ENCODE measurements at regions not wholly inside any gene's neighbourhood (a gene's known extent, or its start where the extent isn't known, plus 50 kb on each side); places are given as distances from the start of the nearest gene placed in this dataset.
A peak's percentile ranks its signal among the peaks of the same experiment; 100 is the strongest.

GRCh38 chr10:50993771-50994251, 80.5 kb upstream of the PRKG1 start:
- intact Hi-C loops (cut with DNase I; ENCODE audit: low total_unique reads): loop anchor here (10.0 kb wide), 1 partner anchor 1221 kb away; no protein-coding TSS in a partner anchor
- peak overlapping the region in 3 of 4 donors; percentile 2 to 89 (median 69) for H3K4me3 ChIP-seq
- in situ Hi-C loops (cut with MboI; ENCODE audit: low pct_ligation_motif_present in 1 of 4, low pct_unique_long_range_greater_than_20kb in 1 of 4, low sequenced_read_pairs in 3 of 4): loop anchor here in 2 of 4 donors (10.0 kb wide), 2 partner anchors 431 to 1221 kb away; no protein-coding TSS in a partner anchor
- no peaks in the 10 kb centered on the region for H3K9me3 ChIP-seq
- peak in 2 of 3 donors; percentile 5 to 26 for TF ChIP-seq POLR2AphosphoS5 (IDR thresholded peaks at IDR 0.05)
- TF ChIP-seq CTCF (IDR thresholded peaks at IDR 0.05): no peak
- no peak for TF ChIP-seq EP300 (IDR thresholded peaks at IDR 0.05; ENCODE audit: low read depth)
- peak overlapping the region; percentile 83 to 89 (median 88) for H3K27ac ChIP-seq
- 12 to 14% methylated on average over 3 of the region's 3 CpGs for WGBS, 2 donors (ENCODE audit: low coverage in 1 of 2)
- no peaks in the 10 kb centered on the region for H3K36me3 ChIP-seq
- H3K27me3 ChIP-seq: no peaks in the 10 kb centered on the region
- peaks cover 0 to 33% (median 29%) of the 10 kb centered on the region in 4 donors for H3K4me1 ChIP-seq
- DNase-seq: no peak

GRCh38 chr10:50997461-50997860, 76.8 kb upstream of the PRKG1 start:
- H3K36me3 ChIP-seq: no peaks in the 10 kb centered on the region
- peaks cover 0 to 17% (median 16%) of the 10 kb centered on the region in 4 donors for H3K4me1 ChIP-seq
- TF ChIP-seq POLR2AphosphoS5 (IDR thresholded peaks at IDR 0.05): no peak
- no peak for TF ChIP-seq CTCF (IDR thresholded peaks at IDR 0.05)
- no peak for TF ChIP-seq POLR2A (IDR thresholded peaks at IDR 0.05)
- no peak for TF ChIP-seq EP300 (IDR thresholded peaks at IDR 0.05; ENCODE audit: low read depth)
- H3K9me3 ChIP-seq: no peaks in the 10 kb centered on the region
- H3K27ac ChIP-seq: no peak overlapping the region
- no peak for DNase-seq
- no peak overlapping the region for H3K4me3 ChIP-seq
- in situ Hi-C loops (cut with MboI; ENCODE audit: low pct_ligation_motif_present in 1 of 4, low pct_unique_long_range_greater_than_20kb in 1 of 4, low sequenced_read_pairs in 3 of 4) (loop anchor here in 2 of 4 donors (10.0 kb wide), 2 partner anchors 427 to 1217 kb away; no protein-coding TSS in a partner anchor), intact Hi-C loops (cut with DNase I; ENCODE audit: low total_unique reads) (loop anchor here (10.0 kb wide), 1 partner anchor 1217 kb away; no protein-coding TSS in a partner anchor)
- H3K27me3 ChIP-seq: no peaks in the 10 kb centered on the region
- 75 to 80% methylated on average over 2 of the region's 2 CpGs for WGBS, 2 donors (ENCODE audit: low coverage in 1 of 2)

- no peak for DNase-seq
- no peaks in the 10 kb centered on the region for H3K27me3 ChIP-seq
Measured at GRCh38 chr10:50999163-50999562, 75.1 kb upstream of the PRKG1 start.

GRCh38 chr10:51000164-51000563, 74.1 kb upstream of the PRKG1 start:
- in situ Hi-C loops (cut with MboI; ENCODE audit: low pct_ligation_motif_present in 1 of 4, low pct_unique_long_range_greater_than_20kb in 1 of 4, low sequenced_read_pairs in 3 of 4) (loop anchor here in 3 of 4 donors (25.0 kb wide), 2 partner anchors 962 to 1212 kb away; no protein-coding TSS in a partner anchor), intact Hi-C loops (cut with DNase I; ENCODE audit: low total_unique reads) (no loop called here)
- H3K27ac ChIP-seq: no peak overlapping the region
- no peaks in the 10 kb centered on the region for H3K27me3 ChIP-seq
- H3K4me1 ChIP-seq: no peaks in the 10 kb centered on the region
- H3K4me3 ChIP-seq: no peak overlapping the region
- no peaks in the 10 kb centered on the region for H3K9me3 ChIP-seq
- no peaks in the 10 kb centered on the region for H3K36me3 ChIP-seq
- WGBS, 2 donors (ENCODE audit: low coverage in 1 of 2): 83 to 88% methylated on average over 3 of the region's 3 CpGs
- no peak for DNase-seq
- TF ChIP-seq EP300 (IDR thresholded peaks at IDR 0.05; ENCODE audit: low read depth): no peak
- TF ChIP-seq CTCF (IDR thresholded peaks at IDR 0.05): no peak
- no peak for TF ChIP-seq POLR2A (IDR thresholded peaks at IDR 0.05)
- TF ChIP-seq POLR2AphosphoS5 (IDR thresholded peaks at IDR 0.05): no peak

More at GRCh38 chr10:50999163-50999562, 75.1 kb upstream of the PRKG1 start:
- 75 to 85% methylated on average over 2 of the region's 2 CpGs for WGBS, 2 donors (ENCODE audit: low coverage in 1 of 2)
- no peaks in the 10 kb centered on the region for H3K36me3 ChIP-seq
- no peak overlapping the region for H3K4me3 ChIP-seq
- intact Hi-C loops (cut with DNase I; ENCODE audit: low total_unique reads) (loop anchor here (10.0 kb wide), 1 partner anchor 1216 kb away; no protein-coding TSS in a partner anchor), in situ Hi-C loops (cut with MboI; ENCODE audit: low pct_ligation_motif_present in 1 of 4, low pct_unique_long_range_greater_than_20kb in 1 of 4, low sequenced_read_pairs in 3 of 4) (loop anchor here in 2 of 4 donors (10.0 kb wide), 2 partner anchors 426 to 1216 kb away; no protein-coding TSS in a partner anchor)
- no peaks in the 10 kb centered on the region for H3K9me3 ChIP-seq
- TF ChIP-seq POLR2A (IDR thresholded peaks at IDR 0.05) (no peak), EP300 (IDR thresholded peaks at IDR 0.05; ENCODE audit: low read depth) (no peak), POLR2AphosphoS5 (IDR thresholded peaks at IDR 0.05) (no peak)
- H3K4me1 ChIP-seq: peaks cover 0 to 3% (median 1%) of the 10 kb centered on the region in 4 donors
- H3K27ac ChIP-seq: no peak overlapping the region
